DOHH2 (cell line): ENCODE measurements at regions not wholly inside any gene's neighbourhood (a gene's known extent, or its start where the extent isn't known, plus 50 kb on each side); places are given as distances from the start of the nearest gene placed in this dataset.

Source experiments
- H3F3A ChIP-seq: fragments of 200-600 bp; sonication (generic), shearing (Covaris generic); 2 replicates; pipeline ENCODE4 v1.6.0; 2016; ENCODE audit warnings: antibody characterized with exemption, mild to moderate bottlenecking; ENCODE audit not compliant: control insufficient read depth, insufficient read depth
- H3K27ac ChIP-seq: fragments of 200-600 bp; sonication (generic); 2 replicates; pipeline ENCODE4 v1.5.1; 2014; ENCODE audit warnings: low read depth, mild to moderate bottlenecking, low read length, moderate library complexity
- H3K27me3 ChIP-seq: fragments of 200-600 bp; sonication (generic); 2 replicates; pipeline ENCODE4 v1.6.1; 2014; ENCODE audit warnings: mild to moderate bottlenecking, low read length, mixed read lengths; ENCODE audit not compliant: control insufficient read depth
- H3K36me3 ChIP-seq: fragments of 200-600 bp; sonication (generic); 2 replicates; pipeline ENCODE4 v1.6.1; 2014; ENCODE audit warnings: mild to moderate bottlenecking, low read length, moderate library complexity, mixed read lengths; ENCODE audit not compliant: control insufficient read depth
- H3K4me1 ChIP-seq: fragments of 200-600 bp; sonication (generic); 2 replicates; pipeline ENCODE4 v1.6.1; 2014; ENCODE audit warnings: mild to moderate bottlenecking, low read length, mixed read lengths; ENCODE audit not compliant: control insufficient read depth
- H3K4me2 ChIP-seq: fragments of 200-600 bp; sonication (generic); 2 replicates; pipeline ENCODE4 v1.6.0; 2014; ENCODE audit warnings: mild to moderate bottlenecking, low read length, moderate library complexity
- H3K4me3 ChIP-seq: fragments of 200-600 bp; sonication (generic); 2 replicates; pipeline ENCODE4 v1.5.1; 2014; ENCODE audit warnings: mild to moderate bottlenecking, low read length, mixed read lengths
- H3K79me2 ChIP-seq: fragments of 200-600 bp; sonication (generic); 2 replicates; pipeline ENCODE4 v1.6.1; 2014; ENCODE audit warnings: mild to moderate bottlenecking, low read length, mixed read lengths; ENCODE audit not compliant: control insufficient read depth
- H3K9me2 ChIP-seq: fragments of 200-600 bp; sonication (generic); replicated peaks from 2 replicates; pipeline ENCODE4 v1.6.1; 2014; ENCODE audit warnings: mild to moderate bottlenecking, low read length, mixed read lengths; ENCODE audit not compliant: control insufficient read depth
- H3K9me3 ChIP-seq: fragments of 200-600 bp; sonication (generic); 2 replicates; pipeline ENCODE4 v1.6.1; 2014; ENCODE audit warnings: antibody characterized with exemption, low read length, mixed read lengths; ENCODE audit not compliant: control insufficient read depth, insufficient read depth
- H4K20me1 ChIP-seq: fragments of 200-600 bp; sonication (generic); 2 replicates; pipeline ENCODE4 v1.6.0; 2014; ENCODE audit warnings: low read depth, mild to moderate bottlenecking, antibody characterized with exemption, low read length, moderate library complexity; ENCODE audit not compliant: control insufficient read depth, insufficient read depth
- EZH2phosphoT487 ChIP-seq: fragments of 200-600 bp; sonication (generic); IDR thresholded peaks from 2 replicates; pipeline ENCODE4 v1.6.1; 2017; ENCODE audit warnings: borderline replicate concordance, mild to moderate bottlenecking, antibody characterized with exemption, low read length, moderate library complexity, mixed read lengths
- TF ChIP-seq, protein P1 (sequence below): fragments of 200-600 bp; sonication (generic); IDR thresholded peaks from one replicate; pipeline ENCODE4 v1.5.1; 2014; ENCODE audit warnings: antibody characterized with exemption, mild to moderate bottlenecking, low read depth, low read length; ENCODE audit not compliant: poor library complexity, severe bottlenecking

DNA sequence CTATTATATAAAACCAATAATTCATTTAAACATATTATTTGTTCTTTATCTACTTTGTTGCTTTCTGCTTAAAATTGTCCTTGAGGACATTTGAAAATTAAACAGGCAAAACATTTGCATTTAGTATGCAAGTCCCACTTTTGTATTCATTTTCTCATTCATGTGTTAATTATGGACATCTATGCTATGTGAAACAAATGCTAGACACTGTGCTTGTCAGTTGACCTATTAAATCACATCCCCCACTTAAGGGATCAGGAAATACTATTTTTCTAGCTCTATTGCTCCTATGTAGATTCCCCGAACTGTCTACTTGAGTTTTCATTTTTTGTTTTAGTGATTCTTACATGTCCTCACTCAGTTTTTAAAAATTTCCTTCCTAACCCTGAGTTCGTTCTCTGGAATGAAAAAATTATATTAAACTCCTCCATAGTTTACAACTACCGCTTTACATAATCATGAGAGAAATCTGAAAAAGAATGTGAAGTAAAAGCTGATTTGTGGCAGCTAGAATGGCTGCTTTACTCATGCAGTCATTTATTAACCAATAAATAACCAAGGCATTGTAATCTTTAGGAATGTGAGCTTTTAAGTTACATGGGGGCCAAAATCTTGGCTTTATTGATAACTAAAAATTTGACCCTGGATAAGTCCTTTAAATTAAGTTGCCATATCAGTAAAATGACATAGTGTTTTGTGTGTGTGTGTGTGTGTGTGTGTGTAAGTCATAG is 188.5 kb downstream of the LIG4 start:
- Histone ChIP-seq H3K79me2 (no peaks in the 10 kb centered on the region), H3K27me3 (no peaks in the 10 kb centered on the region), H3K9me2 (no peaks in the 10 kb centered on the region), H3F3A (no peaks in the 10 kb centered on the region), H3K4me1 (no peaks in the 10 kb centered on the region), H4K20me1 (no peaks in the 10 kb centered on the region), H3K4me3 (no peak overlapping the region), H3K27ac (no peak overlapping the region), H3K4me2 (no peak overlapping the region), H3K9me3 (no peaks in the 10 kb centered on the region), H3K36me3 (no peaks in the 10 kb centered on the region)
- TF ChIP-seq, protein P1, sequence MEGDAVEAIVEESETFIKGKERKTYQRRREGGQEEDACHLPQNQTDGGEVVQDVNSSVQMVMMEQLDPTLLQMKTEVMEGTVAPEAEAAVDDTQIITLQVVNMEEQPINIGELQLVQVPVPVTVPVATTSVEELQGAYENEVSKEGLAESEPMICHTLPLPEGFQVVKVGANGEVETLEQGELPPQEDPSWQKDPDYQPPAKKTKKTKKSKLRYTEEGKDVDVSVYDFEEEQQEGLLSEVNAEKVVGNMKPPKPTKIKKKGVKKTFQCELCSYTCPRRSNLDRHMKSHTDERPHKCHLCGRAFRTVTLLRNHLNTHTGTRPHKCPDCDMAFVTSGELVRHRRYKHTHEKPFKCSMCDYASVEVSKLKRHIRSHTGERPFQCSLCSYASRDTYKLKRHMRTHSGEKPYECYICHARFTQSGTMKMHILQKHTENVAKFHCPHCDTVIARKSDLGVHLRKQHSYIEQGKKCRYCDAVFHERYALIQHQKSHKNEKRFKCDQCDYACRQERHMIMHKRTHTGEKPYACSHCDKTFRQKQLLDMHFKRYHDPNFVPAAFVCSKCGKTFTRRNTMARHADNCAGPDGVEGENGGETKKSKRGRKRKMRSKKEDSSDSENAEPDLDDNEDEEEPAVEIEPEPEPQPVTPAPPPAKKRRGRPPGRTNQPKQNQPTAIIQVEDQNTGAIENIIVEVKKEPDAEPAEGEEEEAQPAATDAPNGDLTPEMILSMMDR, result no peak
- no peak for TF ChIP-seq EZH2phosphoT487

DNA sequence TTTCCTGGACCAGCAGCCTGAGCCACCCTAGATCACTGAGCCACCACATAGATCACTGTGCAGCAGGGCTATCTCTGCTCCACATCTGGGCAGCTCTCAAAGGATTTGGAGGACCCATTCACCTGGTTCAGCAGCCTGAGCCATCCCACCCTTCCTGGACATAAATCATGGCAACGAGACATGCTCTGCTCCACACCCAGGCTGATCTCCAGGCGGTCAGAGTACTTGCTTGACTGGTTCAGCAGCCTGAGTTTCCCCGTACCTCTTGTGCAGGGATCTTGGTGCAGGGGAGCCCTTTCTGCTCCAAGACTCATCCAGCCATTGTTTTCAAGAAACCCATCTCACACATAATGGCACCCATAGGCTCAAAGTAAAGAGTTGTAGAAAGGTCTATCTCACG is 195.3 kb downstream of the LIG4 start:
- Histone ChIP-seq H3K4me3 (no peak overlapping the region), H3K27ac (no peak overlapping the region), H3K4me1 (no peaks in the 10 kb centered on the region), H3K9me2 (no peaks in the 10 kb centered on the region), H3K4me2 (no peak overlapping the region), H3F3A (no peaks in the 10 kb centered on the region), H3K27me3 (no peaks in the 10 kb centered on the region), H3K9me3 (no peaks in the 10 kb centered on the region), H3K36me3 (no peaks in the 10 kb centered on the region), H3K79me2 (no peaks in the 10 kb centered on the region), H4K20me1 (no peaks in the 10 kb centered on the region)
- TF ChIP-seq EZH2phosphoT487, result no peak

DNA sequence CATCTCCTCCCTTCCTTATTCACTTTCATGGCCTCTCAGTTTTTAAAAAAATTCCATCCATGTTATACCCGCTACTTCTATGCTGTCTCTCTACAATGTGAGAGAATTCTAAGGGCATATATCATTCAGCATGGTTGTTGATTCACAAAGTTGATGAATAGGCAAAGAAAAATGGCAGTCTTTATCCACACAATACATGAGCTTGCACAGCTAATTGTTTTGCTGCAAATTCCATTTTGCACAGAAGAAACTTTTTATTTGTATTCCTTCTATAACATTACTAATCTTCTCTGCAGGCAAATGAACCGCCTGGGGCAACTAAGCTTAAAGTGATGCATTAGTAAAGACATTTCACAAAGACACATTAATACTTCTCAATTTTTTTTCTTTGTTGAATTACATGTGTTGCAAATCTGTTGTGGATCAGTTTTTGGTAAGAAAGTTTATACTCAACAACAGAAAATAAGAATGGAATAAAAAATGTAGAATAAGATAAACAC is 196.9 kb downstream of the LIG4 start:
- H3K4me1 ChIP-seq, result no peaks in the 10 kb centered on the region
- H3K79me2 ChIP-seq, result no peaks in the 10 kb centered on the region
- H3K27ac ChIP-seq, result no peak overlapping the region
- no peaks in the 10 kb centered on the region for H3F3A ChIP-seq
- H3K4me2 ChIP-seq, result no peak overlapping the region
- H3K27me3 ChIP-seq, result no peaks in the 10 kb centered on the region
- H4K20me1 ChIP-seq, result no peaks in the 10 kb centered on the region
- no peaks in the 10 kb centered on the region for H3K9me3 ChIP-seq
- no peaks in the 10 kb centered on the region for H3K9me2 ChIP-seq
- no peak overlapping the region for H3K4me3 ChIP-seq
- no peaks in the 10 kb centered on the region for H3K36me3 ChIP-seq
- no peak for TF ChIP-seq EZH2phosphoT487
- TF ChIP-seq, protein P1, result no peak

DNA sequence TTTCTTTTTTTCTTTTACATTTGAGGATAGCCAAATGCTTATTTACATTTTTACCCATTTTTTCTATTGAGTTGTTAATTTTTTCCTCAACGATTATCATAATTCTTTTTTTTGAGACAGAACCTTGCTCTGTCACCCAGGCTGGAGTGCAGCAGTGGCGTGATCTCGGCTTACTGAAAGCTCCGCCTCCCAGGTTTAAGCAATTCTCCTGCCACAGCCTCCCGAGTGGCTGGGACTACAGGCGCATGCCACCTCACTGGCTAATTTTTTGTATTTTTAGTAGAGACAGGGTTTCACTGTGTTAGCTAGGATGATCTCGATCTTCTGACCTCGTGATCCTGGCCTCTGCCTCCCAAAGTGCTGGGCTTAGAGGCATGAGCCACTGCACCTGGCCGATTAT is 208.7 kb downstream of the LIG4 start:
- Histone ChIP-seq H3K27ac (no peak overlapping the region), H3K9me3 (no peaks in the 10 kb centered on the region), H3K4me3 (no peak overlapping the region), H3K36me3 (no peaks in the 10 kb centered on the region), H3F3A (no peaks in the 10 kb centered on the region), H4K20me1 (no peaks in the 10 kb centered on the region), H3K4me2 (no peak overlapping the region), H3K9me2 (no peaks in the 10 kb centered on the region), H3K27me3 (no peaks in the 10 kb centered on the region), H3K79me2 (no peaks in the 10 kb centered on the region), H3K4me1 (no peaks in the 10 kb centered on the region)
- no peak for TF ChIP-seq EZH2phosphoT487
- TF ChIP-seq, protein P1, result no peak
